GM12878 (cell line): ENCODE measurements at regions not wholly inside any gene's neighbourhood (a gene's known extent, or its start where the extent isn't known, plus 50 kb on each side); places are given as distances from the start of the nearest gene placed in this dataset.

ENCODE experiments used
- ATAC-seq: fragments of 200-7000 bp; cut with Tn5 transposase; 3 replicates; pipeline ENCODE4 v1.9.1; 2020; ENCODE audit warnings: mild to moderate bottlenecking, moderate library complexity
- BruUV-seq: library from RNA; stranded (reverse); fragments of 400-500 nt; replicated peaks from 2 replicates; lab custom pipeline; 2021; lab: Mats Ljungman, UMichigan
- CTCF ChIA-PET: fragments of 300-600 bp; sonication (Branson Sonifier 250); formaldehyde crosslinking; extraction: SDS; loops from one replicate; lab custom pipeline; 2021; ENCODE audit warnings: inconsistent platforms; lab: Yijun Ruan, JAX
- POLR2A ChIA-PET: fragments of 350-600 bp; formaldehyde crosslinking; extraction: SDS; loops from one replicate; lab custom pipeline; 2021; ENCODE audit warnings: inconsistent platforms; lab: Charles Lee
- RAD21 ChIA-PET: fragments of 300-600 bp; sonication (Branson Sonifier 250); formaldehyde crosslinking; loops from one replicate; lab custom pipeline; 2023; ENCODE audit warnings: antibody characterized with exemption; ENCODE audit not compliant: unreplicated experiment; lab: Charles Lee
- SMC1A ChIA-PET: fragments of 300-600 bp; sonication (Branson Sonifier 250); formaldehyde crosslinking; loops from one replicate; lab custom pipeline; 2023; ENCODE audit not compliant: unreplicated experiment, uncharacterized antibody; lab: Charles Lee
- DNase-seq: peaks from one replicate; pipeline ENCODE4 v3.0.0-alpha.2; 2011; ENCODE audit warnings: low read depth, low spot score
- FAIRE-seq: peaks from 3 replicates; lab custom pipeline; 2011; peaks lifted over from hg19 to GRCh38; lab: Jason Lieb, UNC
- H2AFZ ChIP-seq: 2 replicates; pipeline ENCODE4 v1.6.0; 2011; ENCODE audit warnings: low read depth, low read length, control low read depth; ENCODE audit not compliant: control insufficient read depth
- H3K27ac ChIP-seq: 2 replicates; pipeline ENCODE4 v1.5.1; 2011; ENCODE audit warnings: control low read depth; ENCODE audit not compliant: control insufficient read depth, insufficient read depth
- H3K27me3 ChIP-seq, 2 experiments: replicated peaks in 1 of 2; 2 replicates each; pipeline versions ENCODE4 v1.6.0 to v1.6.1; 2011; ENCODE audit warnings: low read length in 1 of 2; ENCODE audit not compliant: control insufficient read depth in 2 of 2, insufficient read depth in 2 of 2
- H3K36me3 ChIP-seq, 2 experiments: 2 replicates each; pipeline ENCODE4 v1.5.1; 2011; ENCODE audit warnings: low read length in 1 of 2; ENCODE audit not compliant: control insufficient read depth in 2 of 2, insufficient read depth in 2 of 2
- H3K4me1 ChIP-seq: 2 replicates; pipeline ENCODE4 v1.6.1; 2011; ENCODE audit warnings: mild to moderate bottlenecking, low read length, moderate library complexity, mixed read lengths; ENCODE audit not compliant: control insufficient read depth, insufficient read depth
- H3K4me2 ChIP-seq: 2 replicates; pipeline ENCODE4 v1.6.0; 2011; ENCODE audit warnings: control low read depth; ENCODE audit not compliant: control insufficient read depth, insufficient read depth
- H3K4me3 ChIP-seq: fragments of 200-600 bp; sonication (generic); 2 replicates; pipeline ENCODE4 v1.5.1; 2016
- H3K79me2 ChIP-seq: 2 replicates; pipeline ENCODE4 v1.6.0; 2011; ENCODE audit warnings: low read length; ENCODE audit not compliant: control insufficient read depth, insufficient read depth
- H3K9ac ChIP-seq: 2 replicates; pipeline ENCODE4 v1.8.0; 2011; ENCODE audit warnings: low read length, control low read depth, mixed read lengths; ENCODE audit not compliant: control insufficient read depth, insufficient read depth
- H3K9me3 ChIP-seq: replicated peaks from 3 replicates; pipeline ENCODE4 v1.5.1; 2011; ENCODE audit warnings: mild to moderate bottlenecking, low read length; ENCODE audit not compliant: control insufficient read depth, insufficient read depth
- H4K20me1 ChIP-seq: 2 replicates; pipeline ENCODE4 v1.6.0; 2011; ENCODE audit not compliant: control insufficient read depth, insufficient read depth
- ATF2 ChIP-seq: IDR thresholded peaks from 2 replicates; pipeline ENCODE4 v1.6.1; 2012; ENCODE audit warnings: low read length, inconsistent platforms
- CUX1 ChIP-seq: IDR thresholded peaks from 2 replicates; pipeline ENCODE4 v1.6.1; 2012; ENCODE audit warnings: improper control_type of control experiment, low read depth, low read length; ENCODE audit not compliant: insufficient replicate concordance
- GABPA ChIP-seq: IDR thresholded peaks from 2 replicates; pipeline ENCODE4 v1.6.1; 2014; ENCODE audit warnings: antibody characterized with exemption, low read depth, mild to moderate bottlenecking, inconsistent platforms
- JUNB ChIP-seq: IDR thresholded peaks from 2 replicates; pipeline ENCODE4 v1.6.1; 2016; ENCODE audit warnings: antibody characterized with exemption, mild to moderate bottlenecking
- KLF5 ChIP-seq: fragments of 450-650 bp; IDR thresholded peaks from 2 replicates; pipeline ENCODE4 v1.6.1; 2014; ENCODE audit warnings: mild to moderate bottlenecking; ENCODE audit not compliant: partially characterized antibody
- MEF2A ChIP-seq: IDR thresholded peaks from 2 replicates; pipeline ENCODE4 v1.6.1; 2011; ENCODE audit warnings: low read depth, mild to moderate bottlenecking, low read length, moderate library complexity; ENCODE audit not compliant: insufficient read depth
- MTA2 ChIP-seq: fragments of 450-650 bp; IDR thresholded peaks from 2 replicates; pipeline ENCODE4 v1.6.1; 2016; ENCODE audit warnings: low read depth, mild to moderate bottlenecking, moderate library complexity
- MTA3 ChIP-seq: IDR thresholded peaks from 2 replicates; pipeline ENCODE4 v1.6.1; 2012; ENCODE audit warnings: low read length, inconsistent platforms, borderline replicate concordance
- NBN ChIP-seq: fragments of 450-650 bp; IDR thresholded peaks from 2 replicates; pipeline ENCODE4 v1.6.1; 2016
- NFYB ChIP-seq: IDR thresholded peaks from 2 replicates; pipeline ENCODE4 v1.6.1; 2011; ENCODE audit warnings: low read depth, mild to moderate bottlenecking, low read length, improper control_type of control experiment, moderate library complexity; ENCODE audit not compliant: insufficient read depth
- POLR2AphosphoS2 ChIP-seq: IDR thresholded peaks from 2 replicates; pipeline ENCODE4 v1.6.1; 2011; ENCODE audit warnings: low read depth, mild to moderate bottlenecking, low read length, improper control_type of control experiment, moderate library complexity
- SMAD1 ChIP-seq: fragments of 450-650 bp; IDR thresholded peaks from 2 replicates; pipeline ENCODE4 v1.6.1; 2018; ENCODE audit warnings: mild to moderate bottlenecking, low read depth; ENCODE audit not compliant: partially characterized antibody
- SMAD5 ChIP-seq: IDR thresholded peaks from 2 replicates; pipeline ENCODE4 v1.6.1; 2016; ENCODE audit warnings: antibody characterized with exemption, low read depth
- SRF ChIP-seq, 2 experiments: IDR thresholded peaks; 2 replicates each; pipeline ENCODE4 v1.6.1; 2011; ENCODE audit warnings: low read depth in 2 of 2, low read length in 2 of 2, mild to moderate bottlenecking in 1 of 2, moderate library complexity in 1 of 2
- YBX1 ChIP-seq: fragments of 450-650 bp; IDR thresholded peaks from 2 replicates; pipeline ENCODE4 v1.6.1; 2016; ENCODE audit warnings: antibody characterized with exemption
- ZNF24 ChIP-seq: fragments of 450-650 bp; IDR thresholded peaks from 2 replicates; pipeline ENCODE4 v1.6.1; 2017; ENCODE audit warnings: antibody characterized with exemption, mild to moderate bottlenecking
- WGBS: methylation state at CpG from one replicate; pipeline ENCODE4 v1.1.6; 2016; ENCODE audit warnings: low lambda C conversion rate; ENCODE audit not compliant: insufficient replicate concordance, insufficient coverage; ENCODE audit errors: missing lambda C conversion rate; 5-methylcytosine and 5-hydroxymethylcytosine counted together
- in situ Hi-C: fragments of 300-500 bp; cut with MboI; formaldehyde crosslinking; loops from 9 replicates; pipeline ENCODE4 v1.14.3; 2018; ENCODE audit warnings: mixed read lengths
- intact Hi-C: fragments of 100-400 bp; cut with micrococcal nuclease; formaldehyde crosslinking; loops from one replicate; pipeline ENCODE4 v1.14.2; 2022; ENCODE audit not compliant: unreplicated experiment
- TF ChIP-seq, protein P1 (sequence below): fragments of 450-650 bp; IDR thresholded peaks from 2 replicates; pipeline ENCODE4 v1.6.1; 2017; ENCODE audit warnings: mild to moderate bottlenecking, low read depth, inconsistent platforms; ENCODE audit not compliant: poor library complexity, severe bottlenecking

GRCh38 chr21:25425156-25425555 is 182.1 kb downstream of the MRPL39 start:
- Histone ChIP-seq H3K4me2 (peak overlapping the region; percentile 73), H3K36me3 (no peaks in the 10 kb centered on the region), H3K9ac (peak overlapping the region; percentile 90), H3K27me3 (no peaks in the 10 kb centered on the region), H4K20me1 (no peaks in the 10 kb centered on the region), H2AFZ (no peak overlapping the region; the same call in 1 of the 2 replicates), H3K9me3 (peaks cover 3% of the 10 kb centered on the region; the same call in 2 of the 3 replicates), H3K79me2 (peaks cover 79% of the 10 kb centered on the region), H3K4me1 (peaks cover 39% of the 10 kb centered on the region), H3K27ac (peak overlapping the region; percentile 97), H3K4me3 (peak overlapping the region; percentile 65)
- WGBS = 0% methylated on average over 2 of the region's 2 CpGs
- intact Hi-C loops (no loop called here), in situ Hi-C loops (loop anchor here (5.0 kb wide), 1 partner anchor 77 kb away; no protein-coding TSS in a partner anchor)
- FAIRE-seq = no peak
- SMC1A ChIA-PET = interaction anchor here (0.8 to 15.5 kb wide), 13 partner anchors 9 to 182 kb away, joined by 3 to 426 read pairs (median 7); partner anchors contain the start of gene MRPL39
- DNase-seq = no peak
- BruUV-seq = TSS peak; percentile 23
- RAD21 ChIA-PET = interaction anchor here (0.8 to 13.1 kb wide), 14 partner anchors 18 to 529 kb away, joined by 3 to 253 read pairs (median 13); no protein-coding TSS in a partner anchor
- ATAC-seq = peak; percentile 11
- POLR2A ChIA-PET = interaction anchor here (1.3 to 7.4 kb wide), 6 partner anchors 32 to 147 kb away, joined by 5 to 55 read pairs (median 14); no protein-coding TSS in a partner anchor
- CTCF ChIA-PET = interaction anchor here (1.0 to 11.5 kb wide), 4 partner anchors 31 to 146 kb away, joined by 3 to 163 read pairs (median 30); no protein-coding TSS in a partner anchor
- TF ChIP-seq ATF2 (no peak; the same call in 1 of the 2 replicates), SMAD5 (no peak), SRF (IDR thresholded peaks at IDR 0.05; ENCODE audit: low read depth in 2 of 2, low read length in 2 of 2) (no peak), ZNF24 (no peak), MTA3 (no peak), JUNB (peak; percentile 78), CUX1 (no peak), POLR2AphosphoS2 (no peak), KLF5 (no peak), NFYB (no peak), YBX1 (no peak), MTA2 (no peak), MEF2A (peak; percentile 93), SMAD1 (no peak), NBN (no peak), GABPA (0 out of 2 replicates have a peak, but pooled peaks have one; percentile 14)
- TF ChIP-seq, protein P1, sequence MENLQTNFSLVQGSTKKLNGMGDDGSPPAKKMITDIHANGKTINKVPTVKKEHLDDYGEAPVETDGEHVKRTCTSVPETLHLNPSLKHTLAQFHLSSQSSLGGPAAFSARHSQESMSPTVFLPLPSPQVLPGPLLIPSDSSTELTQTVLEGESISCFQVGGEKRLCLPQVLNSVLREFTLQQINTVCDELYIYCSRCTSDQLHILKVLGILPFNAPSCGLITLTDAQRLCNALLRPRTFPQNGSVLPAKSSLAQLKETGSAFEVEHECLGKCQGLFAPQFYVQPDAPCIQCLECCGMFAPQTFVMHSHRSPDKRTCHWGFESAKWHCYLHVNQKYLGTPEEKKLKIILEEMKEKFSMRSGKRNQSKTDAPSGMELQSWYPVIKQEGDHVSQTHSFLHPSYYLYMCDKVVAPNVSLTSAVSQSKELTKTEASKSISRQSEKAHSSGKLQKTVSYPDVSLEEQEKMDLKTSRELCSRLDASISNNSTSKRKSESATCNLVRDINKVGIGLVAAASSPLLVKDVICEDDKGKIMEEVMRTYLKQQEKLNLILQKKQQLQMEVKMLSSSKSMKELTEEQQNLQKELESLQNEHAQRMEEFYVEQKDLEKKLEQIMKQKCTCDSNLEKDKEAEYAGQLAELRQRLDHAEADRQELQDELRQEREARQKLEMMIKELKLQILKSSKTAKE = no peak
